ENCODE measurements at regions not wholly inside any gene's neighbourhood (a gene's known extent, or its start where the extent isn't known, plus 50 kb on each side); places are given as distances from the start of the nearest gene placed in this dataset.

DNA sequence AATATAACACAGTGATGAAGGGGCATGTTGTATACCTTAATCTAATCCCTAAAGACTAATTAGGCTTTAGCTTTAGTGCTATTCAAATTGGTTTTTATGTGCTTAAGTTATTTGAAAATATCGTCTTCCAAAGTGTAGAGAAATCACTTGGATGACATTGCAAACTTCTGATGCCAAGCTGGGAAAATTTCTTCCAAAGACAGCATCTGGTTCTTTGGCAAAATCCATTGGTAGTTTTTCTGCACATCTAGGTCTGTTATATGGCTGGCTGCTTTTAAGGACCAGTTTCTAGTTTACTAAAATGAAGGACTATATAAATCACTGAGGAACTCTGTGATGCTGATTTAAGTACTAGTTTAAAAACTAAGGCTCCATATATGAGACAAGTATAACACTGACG lies 2362.3 kb downstream of the PCDH9 start:
- no peak for DNase-seq (ENCODE audit: extremely low read depth in 1 of 11, low read depth in 9 of 11, low spot score in 4 of 11)

DNA sequence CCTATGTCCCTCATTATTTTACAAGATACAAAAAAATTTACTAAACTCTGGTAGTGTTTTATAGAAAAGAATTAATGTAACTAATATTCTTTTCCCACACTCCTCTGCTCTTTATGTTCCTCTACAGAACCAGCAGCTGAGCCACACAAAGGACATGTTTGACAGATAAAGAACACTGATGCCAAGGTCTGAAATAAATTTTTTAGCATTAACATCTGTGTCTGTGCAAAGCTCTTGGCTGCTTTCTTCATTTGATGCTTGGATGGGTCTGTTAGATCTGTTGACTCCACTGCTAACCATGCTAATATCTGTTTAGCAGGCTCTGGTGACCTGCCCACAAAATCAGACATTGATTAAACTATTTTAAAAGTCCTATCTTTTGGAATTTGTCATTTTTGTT lies 2363.8 kb downstream of the PCDH9 start:
- DNase-seq (ENCODE audit: extremely low read depth in 1 of 11, low read depth in 9 of 11, low spot score in 4 of 11) = no peak

DNA sequence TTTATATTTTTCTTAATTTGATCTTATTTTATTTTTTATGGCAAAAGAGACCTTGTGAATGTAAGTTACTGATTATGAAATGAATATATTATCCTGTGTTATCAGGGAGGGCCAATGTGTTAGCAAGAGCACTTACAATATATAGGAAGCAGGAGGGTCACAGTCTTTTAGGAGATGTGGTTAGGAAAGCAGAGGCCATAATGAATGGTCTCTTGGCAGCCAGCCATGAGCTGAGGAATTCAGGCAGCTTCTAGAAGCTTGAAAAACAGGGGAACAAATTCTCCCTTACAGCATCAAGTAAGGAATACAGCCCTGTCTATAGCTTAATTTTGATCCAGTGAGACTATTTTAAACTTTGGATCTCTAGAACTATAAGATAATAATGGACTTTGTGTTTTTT lies 2374.6 kb downstream of the PCDH9 start:
- DNase-seq (ENCODE audit: extremely low read depth in 1 of 11, low read depth in 9 of 11, low spot score in 4 of 11) = peak in 7 of 11 donors; percentile 13 to 40 (median 23)

DNA sequence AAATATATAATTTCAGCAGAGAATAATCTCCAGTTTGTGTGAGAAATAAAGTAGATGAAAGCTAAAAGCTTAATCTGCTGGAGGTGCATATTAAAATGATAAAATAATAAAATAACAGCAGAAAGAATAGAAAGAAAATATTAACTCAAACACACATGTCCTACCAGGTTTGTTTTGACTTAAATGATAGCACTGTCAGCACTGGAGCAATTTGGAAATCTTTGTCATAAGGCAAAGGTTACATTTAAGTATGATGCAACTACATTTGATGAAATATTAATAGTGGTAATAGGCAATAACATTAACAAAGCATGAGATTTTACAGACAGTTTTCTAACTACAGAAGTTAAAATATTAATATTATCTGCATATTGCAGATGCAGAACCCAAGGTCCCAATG lies 2380.1 kb downstream of the PCDH9 start:
- DNase-seq (ENCODE audit: extremely low read depth in 1 of 11, low read depth in 9 of 11, low spot score in 4 of 11) = no peak

DNA sequence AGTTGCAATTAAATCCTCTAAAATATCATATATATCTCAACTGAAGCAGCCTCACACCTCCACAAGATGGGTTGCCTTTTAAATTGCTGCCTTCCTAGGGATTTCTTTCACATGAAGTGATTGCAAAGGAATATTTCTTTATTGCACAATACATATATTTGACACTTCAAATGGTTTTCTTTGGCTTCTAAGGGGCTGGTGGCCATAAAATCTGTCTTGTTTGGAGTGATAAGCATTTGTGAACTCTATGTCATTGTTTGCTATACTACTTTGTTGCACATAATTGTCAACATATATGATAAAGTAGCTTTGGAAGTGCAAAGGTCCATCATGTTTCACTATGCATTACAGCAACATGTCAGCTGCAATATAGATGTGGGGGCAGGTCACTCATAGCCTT lies 2380.9 kb downstream of the PCDH9 start:
- DNase-seq (ENCODE audit: extremely low read depth in 1 of 11, low read depth in 9 of 11, low spot score in 4 of 11) = peak in 1 of 11 donors; percentile 3

DNA sequence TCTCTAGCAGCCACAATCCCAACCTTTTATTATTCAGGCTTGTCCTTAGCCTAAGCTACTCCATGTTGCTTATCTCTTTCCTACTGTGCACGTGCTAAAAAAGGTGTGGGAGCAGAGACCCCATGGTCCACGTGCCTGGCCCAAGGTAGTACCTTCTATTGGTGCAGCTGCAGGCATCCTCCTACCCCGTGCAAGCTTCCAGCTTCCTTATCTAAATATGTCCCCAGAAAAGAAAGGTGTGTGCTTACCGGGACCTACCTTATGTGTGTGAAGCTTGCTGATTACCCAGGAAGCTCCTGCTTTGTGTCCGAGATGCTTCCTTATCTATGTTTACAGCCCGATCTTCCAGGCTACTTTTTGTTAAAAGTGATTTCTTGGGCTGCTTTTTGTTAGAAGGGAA lies 2382.4 kb downstream of the PCDH9 start:
- no peak for DNase-seq (ENCODE audit: extremely low read depth in 1 of 11, low read depth in 9 of 11, low spot score in 4 of 11)

DNA sequence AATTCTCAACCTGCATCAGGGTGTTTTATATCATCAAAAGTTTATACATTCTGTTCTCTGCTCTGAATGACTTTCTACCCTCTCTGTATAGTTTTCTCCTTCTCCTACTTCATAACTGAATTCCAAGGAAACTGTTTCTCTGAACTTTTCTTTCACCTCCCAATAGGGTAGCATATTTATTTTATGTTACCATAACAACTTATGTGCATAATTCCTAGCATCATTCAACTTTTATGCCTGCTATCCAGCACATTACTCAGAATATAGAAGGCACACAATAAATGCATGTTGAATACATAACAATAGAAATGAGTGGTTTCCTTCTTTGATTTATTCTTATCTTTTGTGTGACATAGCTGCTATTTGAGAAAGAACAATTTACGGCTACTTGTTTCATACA lies 2385.0 kb downstream of the PCDH9 start:
- no peak for DNase-seq (ENCODE audit: extremely low read depth in 1 of 11, low read depth in 9 of 11, low spot score in 4 of 11)

DNA sequence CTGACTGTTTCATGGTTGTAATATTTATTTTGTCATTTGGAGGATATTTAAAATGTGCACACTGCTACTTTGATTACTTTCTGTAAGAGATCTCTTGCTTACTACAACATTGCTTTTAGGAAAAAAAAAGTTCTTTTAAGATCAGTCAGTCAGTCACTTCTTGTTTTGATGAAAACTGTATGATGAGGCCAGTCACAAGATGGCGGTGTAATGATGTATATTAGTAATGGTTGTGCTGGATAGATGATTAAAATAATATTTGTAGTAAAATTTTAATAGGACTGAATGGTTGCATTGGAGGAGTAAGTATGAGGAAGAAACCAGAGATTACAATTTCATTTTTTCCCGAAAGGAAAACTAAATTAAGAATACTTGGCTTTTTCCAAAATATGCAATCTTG lies 2411.1 kb downstream of the PCDH9 start:
- DNase-seq (ENCODE audit: extremely low read depth in 1 of 11, low read depth in 9 of 11, low spot score in 4 of 11) = no peak

DNA sequence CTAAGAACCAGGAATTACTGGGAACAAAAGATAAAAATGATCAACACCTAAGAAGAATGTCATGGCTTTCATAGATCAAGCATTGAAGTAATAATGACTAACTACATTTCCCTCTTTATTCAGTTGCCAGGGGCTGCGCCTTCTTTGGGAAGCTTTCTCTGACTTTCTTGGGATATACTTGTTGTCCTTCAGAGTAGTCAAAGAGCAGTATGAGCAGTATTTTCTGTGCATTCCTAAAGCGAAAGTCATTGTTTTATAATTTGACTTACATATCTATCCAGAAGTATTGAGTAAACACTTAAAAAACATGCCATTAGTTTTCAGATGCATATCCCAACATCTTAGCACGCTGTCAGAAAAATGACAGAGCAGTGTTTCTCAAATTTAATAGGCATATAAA lies 2412.4 kb downstream of the PCDH9 start:
- no peak for DNase-seq (ENCODE audit: extremely low read depth in 1 of 11, low read depth in 9 of 11, low spot score in 4 of 11)

DNA sequence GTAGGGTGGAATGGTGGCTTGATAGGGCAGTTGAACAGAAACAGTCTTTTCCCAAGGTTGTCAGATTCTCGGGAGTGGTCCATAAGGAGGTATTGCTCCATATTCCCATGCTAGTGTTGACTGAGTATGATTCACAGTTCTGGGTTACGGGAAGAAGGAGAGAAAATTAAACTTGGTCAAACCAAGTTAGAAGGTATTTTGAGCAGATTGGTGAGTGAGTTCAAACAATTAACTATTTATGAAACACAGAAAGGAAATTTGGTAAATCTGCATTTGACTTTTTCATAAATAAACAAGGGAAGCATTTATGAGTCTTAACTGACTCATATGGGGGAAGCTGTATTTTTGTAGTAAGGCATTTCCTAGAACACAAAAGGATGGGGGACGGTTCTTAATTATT lies 2419.4 kb downstream of the PCDH9 start:
- no peak for DNase-seq (ENCODE audit: extremely low read depth in 1 of 11, low read depth in 9 of 11, low spot score in 4 of 11)

DNA sequence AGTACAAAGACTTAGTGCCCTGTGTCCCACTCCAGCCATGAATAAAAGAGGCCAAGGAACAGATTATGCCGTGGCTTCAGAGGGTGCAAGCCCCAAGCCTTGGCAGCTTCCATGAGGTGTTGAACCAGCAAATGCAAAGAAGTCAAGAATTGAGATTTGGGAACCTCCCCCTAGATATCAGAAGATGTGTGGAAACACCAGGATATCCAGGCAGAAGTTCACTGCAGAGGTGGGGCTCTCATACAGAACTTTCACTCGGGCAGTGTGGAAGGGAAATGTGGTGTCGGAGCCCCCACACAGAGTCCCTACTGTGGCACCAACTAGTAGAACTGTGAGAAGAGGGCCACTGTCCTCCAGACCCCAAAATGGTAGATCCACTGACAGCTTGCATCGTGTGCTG lies 2421.4 kb downstream of the PCDH9 start:
- no peak for DNase-seq (ENCODE audit: extremely low read depth in 1 of 11, low read depth in 9 of 11, low spot score in 4 of 11)

DNA sequence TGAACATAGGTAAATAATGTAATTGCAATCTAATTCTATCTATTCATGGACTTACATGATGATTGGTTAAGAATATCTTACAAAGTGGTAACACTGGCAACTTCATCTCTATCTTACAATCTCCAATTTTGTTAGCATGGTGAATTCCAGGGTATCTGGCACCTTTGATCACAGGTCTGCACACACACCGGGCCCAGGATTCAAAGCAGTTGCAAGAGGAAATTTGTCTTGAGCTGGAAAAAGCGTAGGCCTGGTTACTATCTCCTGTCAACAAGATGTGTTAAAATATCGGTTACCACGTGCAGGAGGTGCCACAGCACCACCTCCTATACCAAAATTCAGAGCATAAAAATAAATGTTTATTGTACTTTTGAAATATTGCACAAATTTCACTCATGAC lies 2428.4 kb downstream of the PCDH9 start:
- DNase-seq (ENCODE audit: extremely low read depth in 1 of 11, low read depth in 9 of 11, low spot score in 4 of 11) = no peak

DNA sequence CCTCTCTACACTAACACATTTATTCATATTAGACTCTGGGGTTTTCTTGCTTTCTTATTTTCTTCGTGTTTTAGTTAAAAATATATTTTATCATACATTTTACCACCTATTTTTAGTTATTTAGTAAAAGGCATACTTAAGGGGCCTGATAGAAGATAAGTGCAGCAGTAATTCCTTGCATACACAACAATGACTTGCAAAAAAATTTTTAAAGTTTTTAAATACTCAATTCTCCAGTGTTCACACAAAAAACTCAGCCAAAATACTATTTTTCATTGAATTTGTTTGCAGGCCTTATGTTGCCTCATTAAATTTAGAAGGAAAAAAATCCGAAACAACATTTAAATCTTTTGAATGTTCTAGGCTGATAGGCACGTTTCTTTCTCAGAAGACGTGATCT lies 2431.7 kb downstream of the PCDH9 start:
- no peak for DNase-seq (ENCODE audit: extremely low read depth in 1 of 11, low read depth in 9 of 11, low spot score in 4 of 11)

DNA sequence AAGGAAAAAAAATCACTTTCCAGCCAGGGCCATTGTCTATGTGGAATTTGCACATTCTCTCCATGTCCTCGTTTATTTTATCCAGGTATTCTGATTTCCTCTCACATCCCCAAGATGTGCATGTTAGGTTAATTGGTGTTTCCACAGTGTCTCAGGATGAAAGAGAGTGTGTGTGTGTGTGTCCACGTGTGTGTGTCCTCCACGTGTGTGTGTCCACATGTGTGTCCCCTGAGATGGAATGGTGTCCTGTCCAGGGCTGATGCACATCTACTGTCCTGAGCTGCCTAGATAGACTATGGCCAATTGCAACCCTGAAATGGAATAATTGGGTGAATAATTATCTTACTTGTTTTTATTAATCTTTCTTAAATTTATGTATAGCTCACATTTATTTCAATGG lies 2436.5 kb downstream of the PCDH9 start:
- DNase-seq (ENCODE audit: extremely low read depth in 1 of 11, low read depth in 9 of 11, low spot score in 4 of 11) = no peak

DNA sequence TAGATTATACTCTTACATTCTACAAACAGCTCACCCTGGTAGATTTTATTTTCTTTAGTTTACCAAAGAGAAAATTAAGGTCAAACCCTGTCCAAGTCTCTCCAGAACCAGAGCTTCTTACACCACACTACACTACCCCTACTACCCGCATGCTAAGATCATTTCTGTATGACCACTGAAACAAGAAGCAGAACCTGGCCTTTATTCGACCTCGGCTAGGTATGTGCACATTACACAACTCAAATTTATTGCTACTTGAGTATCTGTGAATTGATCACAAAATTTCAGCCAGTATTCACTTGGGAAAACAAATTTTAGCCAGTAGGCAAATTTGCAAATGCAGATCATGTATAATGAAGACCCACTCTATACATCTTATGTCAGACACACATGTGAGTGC lies 2437.0 kb downstream of the PCDH9 start:
- DNase-seq (ENCODE audit: extremely low read depth in 1 of 11, low read depth in 9 of 11, low spot score in 4 of 11) = no peak

DNA sequence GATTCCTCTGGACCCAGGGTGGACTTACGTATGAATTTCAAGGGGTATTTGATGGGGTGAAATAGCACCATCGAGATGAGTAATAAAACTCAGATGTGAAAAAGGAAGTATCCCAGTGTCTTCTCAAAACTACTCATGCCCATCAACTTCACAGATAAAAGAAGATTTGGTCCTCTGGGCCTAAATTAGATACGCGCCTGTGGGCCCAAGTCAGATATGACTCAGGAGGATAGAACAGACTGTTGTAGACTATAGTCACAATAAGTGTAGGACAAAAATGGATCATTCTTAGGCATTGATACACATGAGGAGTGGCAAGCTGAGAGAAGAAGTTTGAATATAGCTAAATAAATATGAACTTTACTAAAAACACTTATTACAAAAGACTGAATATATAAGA lies 2438.8 kb downstream of the PCDH9 start:
- no peak for DNase-seq (ENCODE audit: extremely low read depth in 1 of 11, low read depth in 9 of 11, low spot score in 4 of 11)

DNA sequence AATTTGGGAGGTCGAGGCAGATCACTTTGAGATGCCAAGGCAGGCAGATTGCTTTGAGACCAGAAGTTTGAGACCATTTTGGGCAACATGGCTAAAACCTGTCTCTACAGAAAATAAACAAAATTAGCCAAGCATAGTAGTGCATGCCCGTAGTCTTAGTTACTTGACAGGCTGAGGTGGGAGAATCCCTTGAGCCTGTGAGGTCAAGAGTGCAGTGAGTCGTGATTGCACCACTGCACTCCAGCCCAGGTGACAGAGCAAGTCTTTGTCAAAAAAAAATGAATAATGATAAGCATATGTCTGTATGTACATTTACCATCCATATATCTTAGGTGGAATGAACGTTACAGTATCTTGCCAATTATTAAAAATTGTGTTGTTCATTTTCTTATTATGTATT lies 2447.7 kb downstream of the PCDH9 start:
- no peak for DNase-seq (ENCODE audit: extremely low read depth in 1 of 11, low read depth in 9 of 11, low spot score in 4 of 11)

DNA sequence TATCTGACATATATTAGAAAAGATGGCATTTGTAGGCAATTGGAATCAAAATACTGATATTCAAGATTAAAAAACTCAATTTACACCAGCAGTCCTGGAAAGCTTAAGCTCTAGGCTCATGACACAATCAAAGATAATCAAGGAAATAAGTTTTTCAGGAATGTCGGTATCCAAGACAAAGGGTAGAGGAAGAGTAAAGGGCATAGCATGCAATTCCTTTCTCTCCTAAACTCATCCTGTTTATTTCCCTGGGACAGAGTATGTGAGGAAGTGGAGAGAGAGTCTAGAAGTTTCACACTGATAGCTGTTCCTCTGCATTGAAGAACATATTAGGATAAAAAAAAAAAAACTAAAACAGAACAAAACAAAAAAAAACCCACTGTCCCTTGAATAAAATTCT lies 2452.1 kb downstream of the PCDH9 start:
- no peak for DNase-seq (ENCODE audit: extremely low read depth in 1 of 11, low read depth in 9 of 11, low spot score in 4 of 11)

DNA sequence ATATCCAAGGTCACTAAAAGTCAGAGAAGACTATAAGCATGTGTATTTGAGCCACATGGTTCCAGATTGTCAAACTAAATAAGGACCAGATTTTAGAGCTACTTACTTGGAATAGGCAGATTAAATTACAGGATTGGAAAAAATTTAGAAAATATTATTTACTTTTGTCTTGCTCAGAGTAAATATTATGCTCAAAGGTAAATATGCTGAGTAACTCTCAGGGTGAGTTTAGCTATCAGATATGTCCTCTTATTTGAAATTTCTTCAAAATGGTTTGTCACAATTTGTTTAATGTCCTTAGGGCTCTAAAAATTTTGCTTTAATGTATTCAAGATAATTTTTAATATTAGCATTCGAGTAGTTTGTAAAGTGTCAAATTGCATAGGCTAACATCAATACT lies 2455.2 kb downstream of the PCDH9 start:
- DNase-seq (ENCODE audit: extremely low read depth in 1 of 11, low read depth in 9 of 11, low spot score in 4 of 11) = no peak

DNA sequence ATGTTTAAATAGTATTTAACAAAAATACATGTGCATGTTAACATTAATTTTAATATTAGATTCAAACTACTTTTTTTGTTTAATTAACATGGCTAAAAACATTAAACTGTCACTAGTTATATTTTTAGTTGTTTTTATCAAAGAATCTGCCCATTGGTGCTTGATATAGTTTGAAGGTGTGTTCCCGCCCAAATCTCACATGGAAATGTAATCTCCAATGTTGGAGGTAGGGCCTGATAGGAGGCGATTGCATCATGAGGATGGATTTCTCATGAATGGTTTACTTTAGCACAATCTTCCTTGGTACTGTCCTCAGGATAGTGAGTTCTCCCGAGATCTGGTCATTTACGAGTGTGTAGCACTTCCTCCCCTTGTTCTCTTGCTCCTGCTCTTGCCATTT lies 2459.4 kb downstream of the PCDH9 start:
- no peak for DNase-seq (ENCODE audit: extremely low read depth in 1 of 11, low read depth in 9 of 11, low spot score in 4 of 11)

DNA sequence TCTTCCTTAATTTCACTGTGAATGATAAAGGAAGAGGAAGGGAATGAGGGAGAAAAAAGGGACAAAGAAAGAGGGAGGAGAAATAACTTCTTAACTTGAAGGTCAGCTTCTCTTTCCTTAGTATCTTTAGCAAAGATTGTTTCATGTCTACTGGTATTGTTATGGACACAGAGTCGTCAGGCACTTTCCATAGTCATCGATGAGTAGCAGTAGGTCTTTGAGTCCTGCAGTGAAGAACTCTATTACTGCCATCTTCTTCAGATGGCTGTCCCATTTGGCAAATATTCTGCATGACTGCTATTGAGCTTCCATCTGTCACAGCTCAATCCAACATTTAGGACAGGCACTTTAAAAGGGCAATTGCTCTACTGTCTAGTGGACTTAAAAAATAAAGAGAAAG lies 2463.1 kb downstream of the PCDH9 start:
- DNase-seq (ENCODE audit: extremely low read depth in 1 of 11, low read depth in 9 of 11, low spot score in 4 of 11) = no peak

DNA sequence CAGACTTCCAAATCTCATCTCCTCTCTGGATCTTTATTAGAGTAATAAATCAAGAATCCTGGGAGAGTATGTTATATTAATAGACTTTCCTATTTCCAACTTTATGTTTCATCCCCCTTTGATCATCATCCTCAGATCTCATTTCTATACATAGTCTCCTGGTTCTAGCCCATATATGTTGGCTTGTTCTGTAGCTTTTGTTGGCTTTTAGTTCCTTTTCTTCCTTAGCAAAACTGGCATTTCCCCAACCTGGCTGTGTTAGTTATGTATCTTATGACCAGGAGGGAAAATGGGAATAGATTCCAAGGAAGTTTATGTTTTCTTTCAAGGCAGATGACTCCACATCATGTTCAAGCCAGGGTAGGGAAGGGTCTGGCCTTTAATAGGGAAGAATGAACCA lies 2464.5 kb downstream of the PCDH9 start:
- DNase-seq (ENCODE audit: extremely low read depth in 1 of 11, low read depth in 9 of 11, low spot score in 4 of 11) = no peak

Measured in renal cortex interstitium (tissue), 11 donors.